Left ventricle myocardium inferior (tissue), 1 donor: ENCODE measurements at regions not wholly inside any gene's neighbourhood (a gene's known extent, or its start where the extent isn't known, plus 50 kb on each side); places are given as distances from the start of the nearest gene placed in this dataset.

Experiments
- DNase-seq: peaks from one replicate; pipeline ENCODE4 v3.0.0-alpha.2; 2020
- H3K27ac ChIP-seq: fragments of 200-600 bp; replicated peaks from 2 replicates; pipeline ENCODE4 v1.8.0; 2021
- H3K27me3 ChIP-seq: fragments of 200-600 bp; 2 replicates; pipeline ENCODE4 v1.8.0; 2021; ENCODE audit warnings: low read depth
- H3K36me3 ChIP-seq: fragments of 200-600 bp; 2 replicates; pipeline ENCODE4 v1.8.0; 2021
- H3K4me1 ChIP-seq: fragments of 200-600 bp; 2 replicates; pipeline ENCODE4 v1.8.0; 2021
- H3K4me3 ChIP-seq: fragments of 200-600 bp; 2 replicates; pipeline ENCODE4 v1.8.0; 2021; ENCODE audit warnings: mild to moderate bottlenecking, moderate library complexity
- H3K9me3 ChIP-seq: fragments of 200-600 bp; replicated peaks from 2 replicates; pipeline ENCODE4 v1.8.0; 2021
- intact Hi-C: fragments of 100-400 bp; cut with micrococcal nuclease; formaldehyde crosslinking; loops from one replicate; pipeline ENCODE4 v1.11.0; 2022
- TF ChIP-seq, protein P1 (sequence below): fragments of 200-600 bp; IDR thresholded peaks from 2 replicates; pipeline ENCODE4 v1.8.0; 2021; ENCODE audit warnings: antibody characterized with exemption, mild to moderate bottlenecking, borderline replicate concordance
- donor health status: DM: no; HTN: yes; CAD: no; lungs with severe emphysema.

DNA sequence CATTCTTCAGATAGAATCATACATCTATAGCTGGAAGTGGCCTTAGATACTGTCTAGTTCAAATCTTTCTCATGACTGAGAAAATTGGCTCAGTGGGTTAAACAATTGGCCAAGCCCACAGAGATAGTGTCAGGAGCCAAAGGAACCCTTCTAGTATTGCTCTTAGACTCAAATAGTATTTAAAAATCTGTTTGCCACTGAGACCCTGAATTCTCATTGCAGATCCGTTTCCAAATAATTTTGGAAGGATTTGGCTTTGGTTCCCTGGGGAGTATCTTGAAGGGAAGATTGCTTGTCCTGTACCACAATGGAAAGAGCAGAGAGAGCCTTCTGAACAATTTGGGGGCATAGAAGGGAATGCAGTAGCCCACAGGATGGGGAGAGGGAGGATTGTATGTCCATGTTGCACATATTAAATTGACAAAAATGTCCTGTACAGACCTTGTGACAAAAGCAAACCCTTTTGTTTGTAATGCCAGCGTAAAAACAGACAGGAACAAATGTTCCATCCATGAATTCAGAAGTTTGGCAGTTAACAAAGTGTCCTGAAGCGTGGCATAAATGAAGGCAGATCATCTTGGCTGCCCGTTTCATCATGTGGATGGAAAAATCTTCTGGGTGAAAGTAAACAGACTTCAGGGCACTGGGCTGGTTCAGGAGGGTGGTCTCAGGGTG lies 156.4 kb upstream of the RASGRP1 start:
- TF ChIP-seq, protein P1, sequence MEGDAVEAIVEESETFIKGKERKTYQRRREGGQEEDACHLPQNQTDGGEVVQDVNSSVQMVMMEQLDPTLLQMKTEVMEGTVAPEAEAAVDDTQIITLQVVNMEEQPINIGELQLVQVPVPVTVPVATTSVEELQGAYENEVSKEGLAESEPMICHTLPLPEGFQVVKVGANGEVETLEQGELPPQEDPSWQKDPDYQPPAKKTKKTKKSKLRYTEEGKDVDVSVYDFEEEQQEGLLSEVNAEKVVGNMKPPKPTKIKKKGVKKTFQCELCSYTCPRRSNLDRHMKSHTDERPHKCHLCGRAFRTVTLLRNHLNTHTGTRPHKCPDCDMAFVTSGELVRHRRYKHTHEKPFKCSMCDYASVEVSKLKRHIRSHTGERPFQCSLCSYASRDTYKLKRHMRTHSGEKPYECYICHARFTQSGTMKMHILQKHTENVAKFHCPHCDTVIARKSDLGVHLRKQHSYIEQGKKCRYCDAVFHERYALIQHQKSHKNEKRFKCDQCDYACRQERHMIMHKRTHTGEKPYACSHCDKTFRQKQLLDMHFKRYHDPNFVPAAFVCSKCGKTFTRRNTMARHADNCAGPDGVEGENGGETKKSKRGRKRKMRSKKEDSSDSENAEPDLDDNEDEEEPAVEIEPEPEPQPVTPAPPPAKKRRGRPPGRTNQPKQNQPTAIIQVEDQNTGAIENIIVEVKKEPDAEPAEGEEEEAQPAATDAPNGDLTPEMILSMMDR, result no peak

DNA sequence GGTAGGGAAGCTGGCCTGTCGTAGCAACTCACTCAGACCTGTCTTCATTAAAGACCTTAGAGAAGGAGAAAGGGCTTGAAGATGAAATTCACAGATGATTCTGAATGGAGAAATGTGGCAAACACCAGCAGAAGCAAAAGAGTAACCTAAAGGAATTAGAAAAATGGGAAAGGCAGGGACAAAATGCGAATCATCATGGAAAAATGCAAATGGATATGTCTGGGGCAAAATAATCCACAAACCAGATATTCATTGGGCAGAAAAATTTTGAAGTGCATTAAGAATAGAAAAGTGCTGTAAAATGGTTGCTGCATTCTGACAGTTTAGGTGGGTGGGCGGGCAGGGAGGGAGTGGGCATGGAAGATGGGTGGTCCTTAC lies 156.9 kb upstream of the RASGRP1 start:
- intact Hi-C loops, result no loop called here
- no peak for DNase-seq
- Histone ChIP-seq H3K4me3 (no peak overlapping the region), H3K36me3 (no peaks in the 10 kb centered on the region), H3K4me1 (no peaks in the 10 kb centered on the region), H3K27me3 (no peaks in the 10 kb centered on the region), H3K27ac (no peak overlapping the region), H3K9me3 (no peaks in the 10 kb centered on the region)
- TF ChIP-seq, protein P1, result no peak

More for the DNA sequence above, 156.4 kb upstream of the RASGRP1 start:
- Histone ChIP-seq H3K4me1 (no peaks in the 10 kb centered on the region), H3K4me3 (no peak overlapping the region), H3K27ac (no peak overlapping the region), H3K27me3 (no peaks in the 10 kb centered on the region), H3K36me3 (no peaks in the 10 kb centered on the region), H3K9me3 (no peaks in the 10 kb centered on the region)
- DNase-seq, result no peak
- intact Hi-C loops, result no loop called here

DNA sequence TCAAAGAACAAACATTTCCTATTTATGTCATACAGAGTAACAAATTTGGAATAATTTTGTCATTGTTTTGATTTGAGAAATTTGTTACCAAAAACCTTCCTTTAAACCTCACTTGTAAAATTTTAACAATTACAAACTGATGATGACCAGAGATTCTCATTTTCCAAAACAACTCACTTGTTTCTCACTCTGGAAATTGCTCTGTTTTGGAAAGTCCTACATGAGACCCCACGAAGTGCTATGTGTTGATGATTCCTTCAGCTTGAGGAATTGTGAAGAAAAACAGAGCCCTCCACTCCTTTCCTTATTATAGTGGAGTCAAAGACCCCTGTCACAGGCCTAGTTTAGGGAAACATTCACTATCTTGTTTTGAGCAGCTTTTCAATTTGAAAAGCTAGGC lies 157.6 kb upstream of the RASGRP1 start:
- Histone ChIP-seq H3K27ac (no peak overlapping the region), H3K4me1 (no peaks in the 10 kb centered on the region), H3K36me3 (no peaks in the 10 kb centered on the region), H3K4me3 (no peak overlapping the region), H3K27me3 (no peaks in the 10 kb centered on the region), H3K9me3 (no peaks in the 10 kb centered on the region)
- no peak for DNase-seq
- TF ChIP-seq, protein P1, result no peak
- intact Hi-C loops, result no loop called here

DNA sequence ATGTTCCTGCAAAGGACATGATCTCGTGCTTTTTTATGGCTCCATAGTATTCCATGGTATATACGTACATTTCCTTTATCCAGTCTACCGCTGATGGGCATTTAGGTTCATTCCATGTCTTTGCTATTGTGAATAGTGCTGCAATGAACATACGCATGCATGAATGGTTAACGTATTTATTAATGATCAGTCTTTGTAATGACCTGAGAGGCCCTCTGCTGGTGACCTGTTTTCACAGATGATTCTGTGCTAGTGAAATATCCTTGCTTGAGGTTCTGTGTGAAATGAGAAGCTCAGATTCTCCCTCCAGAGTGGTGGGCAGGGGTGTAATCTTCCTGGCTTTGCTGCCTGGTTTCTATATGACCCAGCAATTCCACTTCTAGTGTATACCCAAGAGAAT lies 160.2 kb upstream of the RASGRP1 start:
- Histone ChIP-seq H3K36me3 (no peaks in the 10 kb centered on the region), H3K4me1 (no peaks in the 10 kb centered on the region), H3K9me3 (no peaks in the 10 kb centered on the region), H3K27me3 (no peaks in the 10 kb centered on the region), H3K27ac (no peak overlapping the region), H3K4me3 (no peak overlapping the region)
- TF ChIP-seq, protein P1, result no peak
- DNase-seq, result no peak
- intact Hi-C loops, result no loop called here

DNA sequence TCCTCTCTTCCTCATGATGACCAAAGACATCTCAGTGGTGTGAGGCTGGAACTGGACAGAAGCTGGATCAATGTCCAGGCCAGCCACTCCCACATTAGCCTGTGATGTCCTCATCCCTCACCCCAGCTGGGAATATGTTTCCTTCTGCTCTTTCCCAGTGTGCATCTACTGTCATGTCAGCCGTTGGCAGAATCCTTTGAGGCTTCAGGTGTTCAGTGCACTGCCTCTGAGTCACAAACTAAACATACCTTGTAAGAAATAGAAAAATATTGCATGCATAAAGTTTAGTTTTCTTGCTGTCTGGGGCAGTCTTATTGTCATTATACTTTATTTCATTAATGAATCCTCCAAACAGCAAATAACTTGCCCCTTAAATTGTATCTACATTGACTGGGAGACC lies 161.6 kb upstream of the RASGRP1 start:
- Histone ChIP-seq H3K36me3 (no peaks in the 10 kb centered on the region), H3K4me1 (no peaks in the 10 kb centered on the region), H3K27ac (no peak overlapping the region), H3K27me3 (no peaks in the 10 kb centered on the region), H3K9me3 (no peaks in the 10 kb centered on the region), H3K4me3 (no peak overlapping the region)
- DNase-seq, result no peak
- intact Hi-C loops, result no loop called here
- TF ChIP-seq, protein P1, result no peak
